Ovary (tissue), 3 donors: ENCODE measurements at regions not wholly inside any gene's neighbourhood (a gene's known extent, or its start where the extent isn't known, plus 50 kb on each side); places are given as distances from the start of the nearest gene placed in this dataset.

ENCODE experiments used
- POLR2A ChIP-seq: fragments of 450-650 bp; IDR thresholded peaks from one replicate; pipeline ENCODE4 v1.6.1; 2017; ENCODE audit warnings: antibody characterized with exemption, mild to moderate bottlenecking, moderate library complexity
- TF ChIP-seq, protein P1 (sequence below), 3 donors: fragments of 450-650 bp in 2 of 3; fragments of 200-600 bp in 1 of 3; IDR thresholded peaks; one replicate each; pipeline versions ENCODE4 v1.5.1 to v1.8.0; 2016 to 2022; ENCODE audit warnings: antibody characterized with exemption in 3 of 3, mild to moderate bottlenecking in 1 of 3
- donor health status: DM: no; HTN: no; CAD: no.

DNA sequence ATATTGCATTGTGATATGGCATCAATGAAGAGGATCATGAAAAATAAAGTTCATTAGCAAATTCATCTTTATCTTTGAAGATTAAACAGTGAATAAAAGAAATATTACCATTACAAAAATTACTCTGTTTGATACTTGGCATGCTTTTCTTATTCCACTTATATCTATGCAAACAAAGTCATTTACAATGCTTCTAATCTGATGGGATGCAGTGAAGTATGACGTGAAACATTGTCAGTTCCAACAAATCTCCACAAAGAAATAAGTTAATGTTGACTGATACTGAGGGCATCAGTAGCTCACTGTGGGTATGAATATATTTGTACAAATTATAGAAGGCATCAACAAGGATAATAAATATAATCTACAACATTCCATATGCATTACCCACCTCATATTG lies 672.8 kb upstream of the POT1 start:
- no peak for TF ChIP-seq POLR2A
- TF ChIP-seq, protein P1, sequence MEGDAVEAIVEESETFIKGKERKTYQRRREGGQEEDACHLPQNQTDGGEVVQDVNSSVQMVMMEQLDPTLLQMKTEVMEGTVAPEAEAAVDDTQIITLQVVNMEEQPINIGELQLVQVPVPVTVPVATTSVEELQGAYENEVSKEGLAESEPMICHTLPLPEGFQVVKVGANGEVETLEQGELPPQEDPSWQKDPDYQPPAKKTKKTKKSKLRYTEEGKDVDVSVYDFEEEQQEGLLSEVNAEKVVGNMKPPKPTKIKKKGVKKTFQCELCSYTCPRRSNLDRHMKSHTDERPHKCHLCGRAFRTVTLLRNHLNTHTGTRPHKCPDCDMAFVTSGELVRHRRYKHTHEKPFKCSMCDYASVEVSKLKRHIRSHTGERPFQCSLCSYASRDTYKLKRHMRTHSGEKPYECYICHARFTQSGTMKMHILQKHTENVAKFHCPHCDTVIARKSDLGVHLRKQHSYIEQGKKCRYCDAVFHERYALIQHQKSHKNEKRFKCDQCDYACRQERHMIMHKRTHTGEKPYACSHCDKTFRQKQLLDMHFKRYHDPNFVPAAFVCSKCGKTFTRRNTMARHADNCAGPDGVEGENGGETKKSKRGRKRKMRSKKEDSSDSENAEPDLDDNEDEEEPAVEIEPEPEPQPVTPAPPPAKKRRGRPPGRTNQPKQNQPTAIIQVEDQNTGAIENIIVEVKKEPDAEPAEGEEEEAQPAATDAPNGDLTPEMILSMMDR (IDR thresholded peaks at IDR 0.05) = no peak
